CD14-positive monocyte (primary cell): ENCODE measurements at regions not wholly inside any gene's neighbourhood (a gene's known extent, or its start where the extent isn't known, plus 50 kb on each side); places are given as distances from the start of the nearest gene placed in this dataset.

Source experiments
- DNase-seq, 3 donors: peaks; one replicate each; pipeline ENCODE4 v3.0.0-alpha.2; 2011 to 2022
- H2AFZ ChIP-seq: 2 replicates; pipeline ENCODE4 v1.6.0; 2012; ENCODE audit warnings: mild to moderate bottlenecking, low read depth, low read length, inconsistent platforms; ENCODE audit not compliant: insufficient read depth, poor library complexity, severe bottlenecking
- H3K27ac ChIP-seq, 2 donors: 1 replicate in 1 of 2; 2 replicates in 1 of 2; pipeline ENCODE4 v1.5.1; 2012 to 2013; ENCODE audit warnings: low read length in 2 of 2, control low read depth in 1 of 2, inconsistent platforms in 1 of 2, low read depth in 1 of 2, mild to moderate bottlenecking in 1 of 2
- H3K27me3 ChIP-seq, 2 donors: one replicate each; pipeline versions ENCODE4 v1.6.0 to v1.6.1; 2011 to 2013; ENCODE audit warnings: low read length in 2 of 2; ENCODE audit not compliant: control insufficient read depth in 2 of 2, insufficient read depth in 2 of 2
- H3K36me3 ChIP-seq, 2 donors: replicated peaks in 1 of 2; 1 replicate in 1 of 2; 2 replicates in 1 of 2; pipeline versions ENCODE4 v1.5.1 to v1.6.1; 2012 to 2013; ENCODE audit warnings: low read length in 2 of 2, control low read depth in 1 of 2, inconsistent platforms in 1 of 2, mild to moderate bottlenecking in 1 of 2; ENCODE audit not compliant: insufficient read depth in 2 of 2, control insufficient read depth in 1 of 2
- H3K4me1 ChIP-seq, 2 donors: 1 replicate in 1 of 2; 2 replicates in 1 of 2; pipeline versions ENCODE4 v1.5.1 to v1.6.1; 2012 to 2013; ENCODE audit warnings: low read length in 2 of 2, control low read depth in 1 of 2, inconsistent platforms in 1 of 2, mild to moderate bottlenecking in 1 of 2, moderate library complexity in 1 of 2; ENCODE audit not compliant: insufficient read depth in 2 of 2, control insufficient read depth in 1 of 2
- H3K4me2 ChIP-seq: replicated peaks from 2 replicates; pipeline ENCODE3; 2012; ENCODE audit warnings: low read length, moderate library complexity, mild to moderate bottlenecking; ENCODE audit not compliant: poor library complexity, severe bottlenecking; ENCODE audit errors: extremely low read depth
- H3K4me3 ChIP-seq, 3 experiments: fragments of 200-600 bp in 1 of 3; sonication (generic) in 1 of 3; replicated peaks in 1 of 3; 1 replicate in 2 of 3; 2 replicates in 1 of 3; pipeline ENCODE4 v1.5.1; 2011 to 2013; ENCODE audit warnings: low read length in 3 of 3, mild to moderate bottlenecking in 3 of 3, control low read depth in 2 of 3, low read depth in 2 of 3, inconsistent platforms in 1 of 3, moderate library complexity in 1 of 3
- H3K79me2 ChIP-seq: 2 replicates; pipeline ENCODE4 v1.6.0; 2012; ENCODE audit warnings: mild to moderate bottlenecking, control low read depth, inconsistent platforms, low read length, moderate library complexity; ENCODE audit not compliant: insufficient read depth
- H3K9ac ChIP-seq: 2 replicates; pipeline ENCODE4 v1.6.0; 2017; ENCODE audit warnings: low read length, mild to moderate bottlenecking; ENCODE audit not compliant: insufficient read depth, poor library complexity, severe bottlenecking
- H3K9me3 ChIP-seq, 2 donors: replicated peaks in 1 of 2; 1 replicate in 1 of 2; 2 replicates in 1 of 2; pipeline versions ENCODE4 v1.5.1 to v1.6.1; 2012 to 2013; ENCODE audit warnings: low read length in 2 of 2, control low read depth in 1 of 2; ENCODE audit not compliant: control insufficient read depth in 1 of 2, insufficient read depth in 1 of 2
- H4K20me1 ChIP-seq: 2 replicates; pipeline ENCODE4 v1.6.0; 2012; ENCODE audit warnings: mild to moderate bottlenecking, low read length, control low read depth, moderate library complexity; ENCODE audit not compliant: insufficient read depth
- H3K27ac Mint-ChIP-seq, 7 donors: one replicate each; pipeline ENCODE4 v1.8.0; 2020; ENCODE audit warnings: mild to moderate bottlenecking in 7 of 7, mixed read lengths in 7 of 7, moderate library complexity in 6 of 7, inconsistent platforms in 2 of 7
- H3K27me3 Mint-ChIP-seq, 3 donors: one replicate each; pipeline ENCODE4 v1.8.0; 2021 to 2022; ENCODE audit warnings: low read depth in 3 of 3, mild to moderate bottlenecking in 3 of 3, mixed read lengths in 3 of 3, moderate library complexity in 3 of 3, inconsistent platforms in 1 of 3
- H3K36me3 Mint-ChIP-seq, 2 donors: one replicate each; pipeline ENCODE4 v1.8.0; 2020; ENCODE audit warnings: mixed read lengths in 2 of 2, inconsistent platforms in 1 of 2, mild to moderate bottlenecking in 1 of 2
- H3K4me1 Mint-ChIP-seq: one replicate; pipeline ENCODE4 v1.8.0; 2020; ENCODE audit warnings: mild to moderate bottlenecking, mixed read lengths
- H3K4me3 Mint-ChIP-seq, 2 donors: one replicate each; pipeline ENCODE4 v1.8.0; 2020; ENCODE audit warnings: mild to moderate bottlenecking in 2 of 2, mixed read lengths in 2 of 2, moderate library complexity in 1 of 2
- H3K9me3 Mint-ChIP-seq, 7 donors: one replicate each; pipeline ENCODE4 v1.8.0; 2020 to 2022; ENCODE audit warnings: mixed read lengths in 7 of 7, mild to moderate bottlenecking in 6 of 7, moderate library complexity in 6 of 7, inconsistent platforms in 2 of 7
- WGBS: methylation state at CpG from one replicate; pipeline ENCODE4 v1.1.5; 2013; ENCODE audit warnings: missing lambda C conversion rate; ENCODE audit not compliant: insufficient coverage; 5-methylcytosine and 5-hydroxymethylcytosine counted together
- intact Hi-C, 2 donors: fragments of 100-400 bp; cut with micrococcal nuclease; formaldehyde crosslinking; loops; one replicate each; pipeline versions ENCODE4 v1.15.0 to v1.15.1; 2023
- TF ChIP-seq, protein P1 (sequence below): fragments of 200-600 bp; IDR thresholded peaks from one replicate; pipeline ENCODE4 v1.8.0; 2022; ENCODE audit warnings: antibody characterized with exemption, mild to moderate bottlenecking

DNA sequence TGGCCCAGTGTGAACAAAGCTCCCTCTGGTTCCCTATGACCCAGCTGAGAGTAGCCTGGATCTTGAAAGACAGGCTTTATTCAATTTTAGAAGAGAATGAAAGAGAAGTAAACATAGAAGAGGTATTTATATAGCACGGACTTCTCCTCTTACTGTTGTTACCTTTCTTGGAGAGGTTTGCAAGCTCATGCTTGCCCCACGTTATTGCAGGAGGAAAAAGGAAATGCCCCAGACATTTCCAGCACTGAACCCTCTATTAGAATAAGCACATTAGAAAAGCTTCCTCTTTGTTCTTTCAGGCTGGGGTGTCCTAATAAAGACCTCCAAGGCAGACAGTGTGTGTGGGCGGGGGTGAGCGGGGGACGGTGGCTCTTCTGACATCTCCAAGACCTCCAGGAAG, 98.7 kb upstream of the AGBL1 start:
- 63% methylated on average over 4 of the region's 5 CpGs for WGBS
- H3K9ac ChIP-seq = no peak overlapping the region
- TF ChIP-seq, protein P1, sequence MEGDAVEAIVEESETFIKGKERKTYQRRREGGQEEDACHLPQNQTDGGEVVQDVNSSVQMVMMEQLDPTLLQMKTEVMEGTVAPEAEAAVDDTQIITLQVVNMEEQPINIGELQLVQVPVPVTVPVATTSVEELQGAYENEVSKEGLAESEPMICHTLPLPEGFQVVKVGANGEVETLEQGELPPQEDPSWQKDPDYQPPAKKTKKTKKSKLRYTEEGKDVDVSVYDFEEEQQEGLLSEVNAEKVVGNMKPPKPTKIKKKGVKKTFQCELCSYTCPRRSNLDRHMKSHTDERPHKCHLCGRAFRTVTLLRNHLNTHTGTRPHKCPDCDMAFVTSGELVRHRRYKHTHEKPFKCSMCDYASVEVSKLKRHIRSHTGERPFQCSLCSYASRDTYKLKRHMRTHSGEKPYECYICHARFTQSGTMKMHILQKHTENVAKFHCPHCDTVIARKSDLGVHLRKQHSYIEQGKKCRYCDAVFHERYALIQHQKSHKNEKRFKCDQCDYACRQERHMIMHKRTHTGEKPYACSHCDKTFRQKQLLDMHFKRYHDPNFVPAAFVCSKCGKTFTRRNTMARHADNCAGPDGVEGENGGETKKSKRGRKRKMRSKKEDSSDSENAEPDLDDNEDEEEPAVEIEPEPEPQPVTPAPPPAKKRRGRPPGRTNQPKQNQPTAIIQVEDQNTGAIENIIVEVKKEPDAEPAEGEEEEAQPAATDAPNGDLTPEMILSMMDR = no peak
- H3K36me3 ChIP-seq = no peaks in the 10 kb centered on the region
- DNase-seq = no peak
- no peak overlapping the region for H3K27ac Mint-ChIP-seq
- H3K27ac ChIP-seq = no peak overlapping the region
- H3K4me1 ChIP-seq = no peaks in the 10 kb centered on the region
- H3K36me3 Mint-ChIP-seq = no peaks in the 10 kb centered on the region
- peaks cover 4 to 24% (median 7%) of the 10 kb centered on the region in 7 donors for H3K9me3 Mint-ChIP-seq
- intact Hi-C loops = no loop called here
- H2AFZ ChIP-seq = no peak overlapping the region
- peaks cover 6% of the 10 kb centered on the region in 2 donors for H3K9me3 ChIP-seq
- H3K4me2 ChIP-seq = no peak overlapping the region
- no peak overlapping the region for H3K4me3 Mint-ChIP-seq
- no peaks in the 10 kb centered on the region for H3K27me3 ChIP-seq
- no peaks in the 10 kb centered on the region for H4K20me1 ChIP-seq
- H3K79me2 ChIP-seq = no peaks in the 10 kb centered on the region
- no peaks in the 10 kb centered on the region for H3K4me1 Mint-ChIP-seq
- peaks cover 0 to 2% (median 1%) of the 10 kb centered on the region in 3 donors for H3K27me3 Mint-ChIP-seq
- no peak overlapping the region for H3K4me3 ChIP-seq

DNA sequence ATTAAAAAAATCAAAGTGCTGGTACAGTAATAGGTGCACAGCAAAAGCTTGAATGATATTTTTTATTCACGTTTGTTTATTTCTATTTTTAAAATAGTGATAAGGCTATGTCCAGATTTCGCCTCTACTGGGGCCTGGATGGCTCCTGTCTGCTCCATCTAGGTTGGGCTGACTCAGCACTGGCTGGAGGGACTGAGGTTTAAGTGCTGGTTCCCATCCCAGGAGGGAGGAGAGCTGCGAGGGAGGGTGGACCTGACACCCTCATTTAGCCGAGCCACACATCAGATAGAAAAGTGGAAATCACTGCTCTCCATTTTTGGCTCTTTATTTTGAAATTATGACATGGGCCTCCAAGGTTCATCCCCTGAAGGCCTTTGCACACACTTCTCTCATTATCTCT, 95.4 kb upstream of the AGBL1 start:
- Histone ChIP-seq H4K20me1 (no peaks in the 10 kb centered on the region), H3K9me3 (peaks cover 0 to 2% of the 10 kb centered on the region in 2 donors), H3K79me2 (no peaks in the 10 kb centered on the region), H3K36me3 (no peaks in the 10 kb centered on the region), H2AFZ (no peak overlapping the region), H3K27me3 (no peaks in the 10 kb centered on the region), H3K4me3 (no peak overlapping the region), H3K4me1 (no peaks in the 10 kb centered on the region), H3K4me2 (no peak overlapping the region), H3K9ac (no peak overlapping the region), H3K27ac (no peak overlapping the region)
- no peak for DNase-seq
- Mint-ChIP-seq H3K4me1 (no peaks in the 10 kb centered on the region), H3K36me3 (no peaks in the 10 kb centered on the region), H3K27ac (no peak overlapping the region), H3K4me3 (no peak overlapping the region), H3K9me3 (peaks cover 0 to 20% (median 6%) of the 10 kb centered on the region in 7 donors), H3K27me3 (peaks cover 0 to 2% (median 1%) of the 10 kb centered on the region in 3 donors)
- TF ChIP-seq, protein P1 = no peak
- 100% methylated on average over 1 of the region's 4 CpGs for WGBS
- intact Hi-C loops = no loop called here
